Gastrocnemius medialis (tissue), 4 donors: ENCODE measurements at regions not wholly inside any gene's neighbourhood (a gene's known extent, or its start where the extent isn't known, plus 50 kb on each side); places are given as distances from the start of the nearest gene placed in this dataset.

Experiments
- POLR2A ChIP-seq, 2 donors: fragments of 450-650 bp; IDR thresholded peaks; one replicate each; pipeline ENCODE4 v1.6.1; 2017; ENCODE audit warnings: antibody characterized with exemption in 2 of 2, mild to moderate bottlenecking in 2 of 2, moderate library complexity in 2 of 2
- TF ChIP-seq, protein P1 (sequence below), 5 experiments: fragments of 450-650 bp in 3 of 5; fragments of 200-600 bp in 2 of 5; sonication (generic) in 2 of 5; IDR thresholded peaks in 4 of 5; conservative IDR thresholded peaks in 1 of 5; 1 replicate in 4 of 5; 2 replicates in 1 of 5; pipeline ENCODE4 v1.5.1; 2016 to 2019; ENCODE audit warnings: antibody characterized with exemption in 5 of 5, mild to moderate bottlenecking in 3 of 5, moderate library complexity in 3 of 5

DNA sequence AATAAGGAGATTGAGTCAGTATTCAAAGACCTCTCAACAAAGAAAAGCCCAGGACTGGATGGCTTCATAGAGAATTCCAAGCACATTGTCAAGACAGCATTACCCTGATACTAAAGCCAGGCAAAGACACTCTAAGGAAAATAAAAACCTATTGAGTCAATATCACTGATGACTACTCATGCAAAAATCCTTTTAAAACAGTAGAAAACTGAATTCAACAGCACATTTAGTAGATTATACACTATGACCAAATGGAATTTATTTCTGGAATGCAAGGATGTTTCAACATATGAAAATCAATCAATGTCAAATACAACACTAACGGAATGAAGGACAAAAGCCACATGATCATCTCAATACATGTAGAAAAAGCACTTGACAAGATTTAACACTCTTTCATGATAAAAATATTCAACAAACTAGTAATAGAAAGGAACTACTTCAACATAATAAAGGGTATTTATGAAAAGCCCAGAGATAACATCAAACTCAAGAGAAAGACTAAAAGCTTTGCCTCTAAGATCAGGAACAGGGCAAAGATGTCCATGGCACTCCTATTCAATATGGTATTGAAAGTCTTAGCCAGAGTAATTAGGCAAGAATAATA is 633.3 kb downstream of the ANKRD50 start:
- TF ChIP-seq, protein P1, sequence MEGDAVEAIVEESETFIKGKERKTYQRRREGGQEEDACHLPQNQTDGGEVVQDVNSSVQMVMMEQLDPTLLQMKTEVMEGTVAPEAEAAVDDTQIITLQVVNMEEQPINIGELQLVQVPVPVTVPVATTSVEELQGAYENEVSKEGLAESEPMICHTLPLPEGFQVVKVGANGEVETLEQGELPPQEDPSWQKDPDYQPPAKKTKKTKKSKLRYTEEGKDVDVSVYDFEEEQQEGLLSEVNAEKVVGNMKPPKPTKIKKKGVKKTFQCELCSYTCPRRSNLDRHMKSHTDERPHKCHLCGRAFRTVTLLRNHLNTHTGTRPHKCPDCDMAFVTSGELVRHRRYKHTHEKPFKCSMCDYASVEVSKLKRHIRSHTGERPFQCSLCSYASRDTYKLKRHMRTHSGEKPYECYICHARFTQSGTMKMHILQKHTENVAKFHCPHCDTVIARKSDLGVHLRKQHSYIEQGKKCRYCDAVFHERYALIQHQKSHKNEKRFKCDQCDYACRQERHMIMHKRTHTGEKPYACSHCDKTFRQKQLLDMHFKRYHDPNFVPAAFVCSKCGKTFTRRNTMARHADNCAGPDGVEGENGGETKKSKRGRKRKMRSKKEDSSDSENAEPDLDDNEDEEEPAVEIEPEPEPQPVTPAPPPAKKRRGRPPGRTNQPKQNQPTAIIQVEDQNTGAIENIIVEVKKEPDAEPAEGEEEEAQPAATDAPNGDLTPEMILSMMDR (IDR thresholded peaks at IDR 0.05 in 4 of 5, conservative IDR thresholded peaks at IDR 0.05 in 1 of 5) = no peak
- no peak for TF ChIP-seq POLR2A (IDR thresholded peaks at IDR 0.05)
